ENCODE measurements at regions not wholly inside any gene's neighbourhood (a gene's known extent, or its start where the extent isn't known, plus 50 kb on each side); places are given as distances from the start of the nearest gene placed in this dataset.

- H3K27ac ChIP-seq (ENCODE audit: control insufficient read depth, insufficient read depth, low read length) = no peak overlapping the region
- no peaks in the 10 kb centered on the region for H3K4me1 ChIP-seq (ENCODE audit: control insufficient read depth, extremely low read depth, insufficient read depth, low read length)
- H4K20me1 ChIP-seq (ENCODE audit: control insufficient read depth, extremely low read depth, insufficient read depth, low read length) = no peaks in the 10 kb centered on the region
- no peak for DNase-seq (ENCODE audit: low read depth, low spot score)
- no peak overlapping the region for H2AFZ ChIP-seq (ENCODE audit: control insufficient read depth, low read length)
- H3K9ac ChIP-seq (ENCODE audit: control insufficient read depth, extremely low read depth, insufficient read depth, low read length) = no peak overlapping the region
- no peaks in the 10 kb centered on the region for H3K9me1 ChIP-seq (ENCODE audit: control insufficient read depth, extremely low read depth, insufficient read depth, low read length)
- TF ChIP-seq EZH2 (IDR thresholded peaks at IDR 0.05; ENCODE audit: low read length) (no peak), CTCF (optimal IDR thresholded peaks at IDR 0.05 in 1 of 3, IDR thresholded peaks at IDR 0.05 in 1 of 3, conservative IDR thresholded peaks at IDR 0.05 in 1 of 3; ENCODE audit: extremely low read depth in 1 of 3, insufficient read depth in 2 of 3, low read length in 3 of 3) (peak in 2 of 3 experiments; percentile 28 to 49)
- H3K4me3 ChIP-seq (ENCODE audit: control insufficient read depth in 2 of 3, extremely low read depth in 1 of 3, insufficient read depth in 2 of 3, low read depth in 1 of 3, low read length in 3 of 3) = no peak overlapping the region
- FAIRE-seq = no peak
- no peak overlapping the region for H3K4me2 ChIP-seq (ENCODE audit: control insufficient read depth, extremely low read depth, insufficient read depth, low read depth, low read length)
- H3K27me3 ChIP-seq (ENCODE audit: control insufficient read depth, extremely low read depth, insufficient read depth, low read length) = no peaks in the 10 kb centered on the region
- dilution Hi-C loops (cut with MboI; ENCODE audit: extremely low pct_ligation_motif_present, low sequenced_read_pairs) = no loop called here
- H3K9me3 ChIP-seq (ENCODE audit: control insufficient read depth, low read depth, low read length) = no peaks in the 10 kb centered on the region
- H3K36me3 ChIP-seq (ENCODE audit: control insufficient read depth in 2 of 2, extremely low read depth in 1 of 2, insufficient read depth in 2 of 2, low read length in 2 of 2) = no peaks in the 10 kb centered on the region
- H3K79me2 ChIP-seq (ENCODE audit: control insufficient read depth, insufficient read depth, low read length) = no peaks in the 10 kb centered on the region
Measured at GRCh38 chr3:74883690-74884089, 269.2 kb upstream of the CNTN3 start.

GRCh38 chr3:74883222-74883621 is 268.8 kb upstream of the CNTN3 start:
- FAIRE-seq (no peak), DNase-seq (ENCODE audit: low read depth, low spot score) (no peak)
- no peak overlapping the region for H3K4me2 ChIP-seq (ENCODE audit: control insufficient read depth, extremely low read depth, insufficient read depth, low read depth, low read length)
- H3K79me2 ChIP-seq (ENCODE audit: control insufficient read depth, insufficient read depth, low read length) = no peaks in the 10 kb centered on the region
- no peaks in the 10 kb centered on the region for H3K9me1 ChIP-seq (ENCODE audit: control insufficient read depth, extremely low read depth, insufficient read depth, low read length)
- no peak overlapping the region for H2AFZ ChIP-seq (ENCODE audit: control insufficient read depth, low read length)
- H3K27me3 ChIP-seq (ENCODE audit: control insufficient read depth, extremely low read depth, insufficient read depth, low read length) = no peaks in the 10 kb centered on the region
- dilution Hi-C loops (cut with MboI; ENCODE audit: extremely low pct_ligation_motif_present, low sequenced_read_pairs) = no loop called here
- no peak overlapping the region for H3K27ac ChIP-seq (ENCODE audit: control insufficient read depth, insufficient read depth, low read length)
- no peak overlapping the region for H3K9ac ChIP-seq (ENCODE audit: control insufficient read depth, extremely low read depth, insufficient read depth, low read length)
- H3K4me3 ChIP-seq (ENCODE audit: control insufficient read depth in 2 of 3, extremely low read depth in 1 of 3, insufficient read depth in 2 of 3, low read depth in 1 of 3, low read length in 3 of 3) = no peak overlapping the region
- H3K9me3 ChIP-seq (ENCODE audit: control insufficient read depth, low read depth, low read length) = no peaks in the 10 kb centered on the region
- H3K4me1 ChIP-seq (ENCODE audit: control insufficient read depth, extremely low read depth, insufficient read depth, low read length) = no peaks in the 10 kb centered on the region
- TF ChIP-seq EZH2 (IDR thresholded peaks at IDR 0.05; ENCODE audit: low read length) (no peak), CTCF (optimal IDR thresholded peaks at IDR 0.05 in 1 of 3, IDR thresholded peaks at IDR 0.05 in 1 of 3, conservative IDR thresholded peaks at IDR 0.05 in 1 of 3; ENCODE audit: extremely low read depth in 1 of 3, insufficient read depth in 2 of 3, low read length in 3 of 3) (no peak)
- H3K36me3 ChIP-seq (ENCODE audit: control insufficient read depth in 2 of 2, extremely low read depth in 1 of 2, insufficient read depth in 2 of 2, low read length in 2 of 2) = no peaks in the 10 kb centered on the region
- H4K20me1 ChIP-seq (ENCODE audit: control insufficient read depth, extremely low read depth, insufficient read depth, low read length) = no peaks in the 10 kb centered on the region
